HepG2 (cell line): ENCODE measurements at regions not wholly inside any gene's neighbourhood (a gene's known extent, or its start where the extent isn't known, plus 50 kb on each side); places are given as distances from the start of the nearest gene placed in this dataset.

Experiments
- ATAC-seq: fragments of 200-7000 bp; cut with Tn5 transposase; 3 replicates; pipeline ENCODE4 v1.9.1; 2020; ENCODE audit warnings: mild to moderate bottlenecking, moderate library complexity
- BruUV-seq: library from RNA; stranded (reverse); fragments of 400-500 nt; replicated peaks from 2 replicates; lab custom pipeline; 2021; lab: Mats Ljungman, UMichigan
- CTCF ChIA-PET: fragments of 300-600 bp; formaldehyde crosslinking; extraction: SDS; loops from one replicate; lab custom pipeline; 2021; ENCODE audit warnings: low total read pairs, inconsistent platforms, low intra/inter-chr PET ratio; lab: Yijun Ruan, JAX
- POLR2A ChIA-PET: fragments of 350-600 bp; sonication (Branson Sonifier 250); formaldehyde crosslinking; loops from one replicate; lab custom pipeline; 2020; ENCODE audit warnings: antibody characterized with exemption, inconsistent platforms; lab: Yijun Ruan, JAX
- DNase-seq: peaks from one replicate; pipeline ENCODE4 v3.0.0-alpha.2; 2015; ENCODE audit warnings: low spot score
- FAIRE-seq: peaks from 3 replicates; lab custom pipeline; 2011; peaks lifted over from hg19 to GRCh38; lab: Jason Lieb, UNC
- H2AFZ ChIP-seq: one replicate; pipeline ENCODE4 v1.6.1; 2011; ENCODE audit warnings: low read length, inconsistent platforms
- H3K27ac ChIP-seq: fragments of 300-600 bp; 3 replicates; pipeline ENCODE4 v1.8.0; 2011; ENCODE audit warnings: mixed run types, mild to moderate bottlenecking, mixed read lengths, low read length, inconsistent platforms; ENCODE audit not compliant: insufficient read depth; ENCODE audit errors: extremely low read length
- H3K27me3 ChIP-seq, 2 experiments: fragments of 200-600 bp in 1 of 2; 2 replicates in 1 of 2; 3 replicates in 1 of 2; pipeline versions ENCODE4 v1.6.0 to v1.8.0; 2011; ENCODE audit warnings: low read length in 2 of 2, mild to moderate bottlenecking in 2 of 2, moderate library complexity in 2 of 2, inconsistent platforms in 1 of 2; ENCODE audit not compliant: insufficient read depth in 2 of 2, control insufficient read depth in 1 of 2
- H3K36me3 ChIP-seq, 2 experiments: fragments of 200-600 bp in 1 of 2; replicated peaks in 1 of 2; 2 replicates in 1 of 2; 3 replicates in 1 of 2; pipeline versions ENCODE4 v1.5.1 to v1.8.0; 2011; ENCODE audit warnings: low read length in 2 of 2, inconsistent platforms in 1 of 2; ENCODE audit not compliant: insufficient read depth in 2 of 2, control insufficient read depth in 1 of 2
- H3K4me1 ChIP-seq: 2 replicates; pipeline ENCODE4 v1.5.1; 2012; ENCODE audit warnings: low read length, inconsistent platforms; ENCODE audit not compliant: insufficient read depth
- H3K4me2 ChIP-seq: 2 replicates; pipeline ENCODE4 v1.6.0; 2011; ENCODE audit warnings: low read depth, low read length, inconsistent platforms
- H3K4me3 ChIP-seq, 3 experiments: fragments of 200-600 bp in 1 of 3; sonication (generic), shearing (Covaris generic) in 1 of 3; replicated peaks in 1 of 3; 2 replicates each; pipeline ENCODE4 v1.5.1; 2011 to 2016; ENCODE audit warnings: low read length in 3 of 3, inconsistent platforms in 2 of 3, low read depth in 2 of 3, mild to moderate bottlenecking in 2 of 3, control low read depth in 1 of 3, mixed read lengths in 1 of 3; ENCODE audit not compliant: insufficient read depth in 1 of 3
- H3K79me2 ChIP-seq: one replicate; pipeline ENCODE4 v1.6.1; 2011; ENCODE audit warnings: low read length, inconsistent platforms; ENCODE audit not compliant: insufficient read depth
- H3K9ac ChIP-seq: 2 replicates; pipeline ENCODE4 v1.6.0; 2011; ENCODE audit warnings: mild to moderate bottlenecking, low read depth, low read length, inconsistent platforms; ENCODE audit not compliant: insufficient read depth
- H3K9me3 ChIP-seq: 2 replicates; pipeline ENCODE4 v1.5.1; 2012; ENCODE audit warnings: mild to moderate bottlenecking, low read length
- H4K20me1 ChIP-seq: 2 replicates; pipeline ENCODE4 v1.6.0; 2011; ENCODE audit warnings: inconsistent platforms, mild to moderate bottlenecking, low read length, moderate library complexity; ENCODE audit not compliant: insufficient read depth
- HNRNPK ChIP-seq: fragments of 200-400 bp; formaldehyde crosslinking; IDR thresholded peaks from 2 replicates; pipeline ENCODE4 v1.6.1; 2018; ENCODE audit warnings: low read length, low read depth, moderate library complexity, mild to moderate bottlenecking; ENCODE audit not compliant: poor library complexity, severe bottlenecking
- KAT8 ChIP-seq: IDR thresholded peaks from 2 replicates; pipeline ENCODE4 v1.6.1; 2016; ENCODE audit warnings: missing genetic modification reagents, missing compliant biosample characterization
- NBN ChIP-seq: fragments of 450-650 bp; conservative IDR thresholded peaks from 2 replicates; pipeline ENCODE4 v1.6.1; 2017
- NCOA5 ChIP-seq: sonication (generic); formaldehyde crosslinking; IDR thresholded peaks from 2 replicates; pipeline ENCODE4 v1.4.0; 2020; ENCODE audit warnings: missing genetic modification reagents
- SRSF9 ChIP-seq: fragments of 200-400 bp; formaldehyde crosslinking; IDR thresholded peaks from 2 replicates; pipeline ENCODE4 v1.6.1; 2018; ENCODE audit warnings: borderline replicate concordance, mild to moderate bottlenecking, low read depth, low read length; ENCODE audit not compliant: insufficient read depth, poor library complexity, severe bottlenecking
- SYNCRIP ChIP-seq: fragments of 200-400 bp; formaldehyde crosslinking; IDR thresholded peaks from 2 replicates; pipeline ENCODE4 v1.6.1; 2018; ENCODE audit warnings: mild to moderate bottlenecking, low read depth, low read length; ENCODE audit not compliant: insufficient read depth
- TFAP4 ChIP-seq: sonication (generic); IDR thresholded peaks from 2 replicates; pipeline ENCODE4 v1.6.1; 2016; ENCODE audit warnings: low read depth, borderline replicate concordance
- ZFYVE20 ChIP-seq: sonication (generic); formaldehyde crosslinking; IDR thresholded peaks from 2 replicates; pipeline ENCODE4 v1.8.0; 2023; ENCODE audit warnings: low read depth, mild to moderate bottlenecking, moderate library complexity, missing genetic modification reagents, borderline replicate concordance
- ZMYM2 ChIP-seq: sonication (generic); formaldehyde crosslinking; IDR thresholded peaks from 2 replicates; pipeline ENCODE4 v1.8.0; 2022; ENCODE audit warnings: mild to moderate bottlenecking, missing genetic modification reagents
- ZNF280B ChIP-seq: sonication (generic); formaldehyde crosslinking; IDR thresholded peaks from 2 replicates; pipeline ENCODE4 v1.5.0; 2020; ENCODE audit warnings: missing genetic modification reagents, mild to moderate bottlenecking, borderline replicate concordance
- ZNF329 ChIP-seq: sonication (generic); formaldehyde crosslinking; IDR thresholded peaks from 2 replicates; pipeline ENCODE4 v1.9.0; 2021; ENCODE audit warnings: low read depth, mild to moderate bottlenecking, missing genetic modification reagents
- ZNF460 ChIP-seq: sonication (generic); formaldehyde crosslinking; IDR thresholded peaks from 2 replicates; pipeline ENCODE4 v1.5.1; 2020; ENCODE audit warnings: missing genetic modification reagents, mild to moderate bottlenecking, borderline replicate concordance
- ZNF782 ChIP-seq: sonication (generic); formaldehyde crosslinking; IDR thresholded peaks from 2 replicates; pipeline ENCODE4 v1.4.0; 2020; ENCODE audit warnings: missing genetic modification reagents, mild to moderate bottlenecking, borderline replicate concordance
- WGBS: methylation state at CpG from one replicate; pipeline ENCODE4 v1.1.6; 2017; ENCODE audit warnings: low lambda C conversion rate; 5-methylcytosine and 5-hydroxymethylcytosine counted together
- in situ Hi-C: cut with HindIII; loops from 2 replicates; pipeline ENCODE4 v1.10.0; 2017; ENCODE audit warnings: low pct_unique_long_range_greater_than_20kb; ENCODE audit not compliant: extremely low pct_ligation_motif_present
- intact Hi-C: fragments of 100-400 bp; cut with micrococcal nuclease; formaldehyde crosslinking; loops from one replicate; pipeline ENCODE4 v1.10.0; 2022; ENCODE audit not compliant: unreplicated experiment
- TF ChIP-seq, protein P1 (sequence below): sonication (generic); formaldehyde crosslinking; IDR thresholded peaks from 2 replicates; pipeline ENCODE4 v1.5.0; 2020; ENCODE audit warnings: mild to moderate bottlenecking, missing genetic modification reagents

- no peak overlapping the region for H3K9ac ChIP-seq
- H3K79me2 ChIP-seq, result no peaks in the 10 kb centered on the region
- FAIRE-seq, result no peak
Measured at GRCh38 chr5:52674815-52675545, 112.7 kb upstream of the ITGA1 start.

More at GRCh38 chr5:52674815-52675545, 112.7 kb upstream of the ITGA1 start:
- POLR2A ChIA-PET, result no interaction called here
- H3K27me3 ChIP-seq, result no peaks in the 10 kb centered on the region
- in situ Hi-C loops (loop anchor here (25.0 kb wide), 2 partner anchors 663 to 1288 kb away; partner anchors contain the start of gene ISL1), intact Hi-C loops (no loop called here)
- TF ChIP-seq NBN (no peak), HNRNPK (no peak), ZMYM2 (no peak), SRSF9 (no peak), ZFYVE20 (CRISPR knock-in tag) (no peak), KAT8 (CRISPR knock-in tag) (no peak), ZNF280B (CRISPR knock-in tag) (no peak), SYNCRIP (no peak), ZNF329 (no peak), TFAP4 (no peak), ZNF460 (CRISPR knock-in tag) (no peak), NCOA5 (CRISPR knock-in tag) (no peak), ZNF782 (CRISPR knock-in tag) (no peak)
- TF ChIP-seq, protein P1, sequence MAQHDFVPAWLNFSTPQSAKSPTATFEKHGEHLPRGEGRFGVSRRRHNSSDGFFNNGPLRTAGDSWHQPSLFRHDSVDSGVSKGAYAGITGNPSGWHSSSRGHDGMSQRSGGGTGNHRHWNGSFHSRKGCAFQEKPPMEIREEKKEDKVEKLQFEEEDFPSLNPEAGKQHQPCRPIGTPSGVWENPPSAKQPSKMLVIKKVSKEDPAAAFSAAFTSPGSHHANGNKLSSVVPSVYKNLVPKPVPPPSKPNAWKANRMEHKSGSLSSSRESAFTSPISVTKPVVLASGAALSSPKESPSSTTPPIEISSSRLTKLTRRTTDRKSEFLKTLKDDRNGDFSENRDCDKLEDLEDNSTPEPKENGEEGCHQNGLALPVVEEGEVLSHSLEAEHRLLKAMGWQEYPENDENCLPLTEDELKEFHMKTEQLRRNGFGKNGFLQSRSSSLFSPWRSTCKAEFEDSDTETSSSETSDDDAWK (CRISPR knock-in tag), result no peak
- no TSS peak for BruUV-seq
- no peak overlapping the region for H3K27ac ChIP-seq
- H3K9me3 ChIP-seq, result no peaks in the 10 kb centered on the region
- H3K36me3 ChIP-seq, result no peaks in the 10 kb centered on the region
- H3K4me1 ChIP-seq, result no peaks in the 10 kb centered on the region
- CTCF ChIA-PET, result no interaction called here
- no peak overlapping the region for H3K4me2 ChIP-seq
- H4K20me1 ChIP-seq, result no peaks in the 10 kb centered on the region
- DNase-seq (no peak), ATAC-seq (no peak)
- H2AFZ ChIP-seq, result no peak overlapping the region
- 11% methylated on average over 5 of the region's 5 CpGs for WGBS
- no peak overlapping the region for H3K4me3 ChIP-seq
